Ishikawa (cell line): ENCODE measurements at regions not wholly inside any gene's neighbourhood (a gene's known extent, or its start where the extent isn't known, plus 50 kb on each side); places are given as distances from the start of the nearest gene placed in this dataset.

Experiments
- REST ChIP-seq: IDR thresholded peaks from 2 replicates; pipeline ENCODE4 v1.6.1; 2012; ENCODE audit warnings: low read depth, mild to moderate bottlenecking
- TAF1 ChIP-seq: IDR thresholded peaks from 2 replicates; pipeline ENCODE4 v1.6.1; 2012; ENCODE audit warnings: low read depth, mild to moderate bottlenecking
- TEAD4 ChIP-seq: IDR thresholded peaks from 2 replicates; pipeline ENCODE4 v1.6.1; 2012

- no peak for TF ChIP-seq REST
- no peak for TF ChIP-seq TEAD4
- no peak for TF ChIP-seq TAF1
Measured at GRCh38 chr18:41457765-41458326, 497.2 kb upstream of the PIK3C3 start.
